ENCODE measurements at regions not wholly inside any gene's neighbourhood (a gene's known extent, or its start where the extent isn't known, plus 50 kb on each side); places are given as distances from the start of the nearest gene placed in this dataset.

- TF ChIP-seq, protein P1, sequence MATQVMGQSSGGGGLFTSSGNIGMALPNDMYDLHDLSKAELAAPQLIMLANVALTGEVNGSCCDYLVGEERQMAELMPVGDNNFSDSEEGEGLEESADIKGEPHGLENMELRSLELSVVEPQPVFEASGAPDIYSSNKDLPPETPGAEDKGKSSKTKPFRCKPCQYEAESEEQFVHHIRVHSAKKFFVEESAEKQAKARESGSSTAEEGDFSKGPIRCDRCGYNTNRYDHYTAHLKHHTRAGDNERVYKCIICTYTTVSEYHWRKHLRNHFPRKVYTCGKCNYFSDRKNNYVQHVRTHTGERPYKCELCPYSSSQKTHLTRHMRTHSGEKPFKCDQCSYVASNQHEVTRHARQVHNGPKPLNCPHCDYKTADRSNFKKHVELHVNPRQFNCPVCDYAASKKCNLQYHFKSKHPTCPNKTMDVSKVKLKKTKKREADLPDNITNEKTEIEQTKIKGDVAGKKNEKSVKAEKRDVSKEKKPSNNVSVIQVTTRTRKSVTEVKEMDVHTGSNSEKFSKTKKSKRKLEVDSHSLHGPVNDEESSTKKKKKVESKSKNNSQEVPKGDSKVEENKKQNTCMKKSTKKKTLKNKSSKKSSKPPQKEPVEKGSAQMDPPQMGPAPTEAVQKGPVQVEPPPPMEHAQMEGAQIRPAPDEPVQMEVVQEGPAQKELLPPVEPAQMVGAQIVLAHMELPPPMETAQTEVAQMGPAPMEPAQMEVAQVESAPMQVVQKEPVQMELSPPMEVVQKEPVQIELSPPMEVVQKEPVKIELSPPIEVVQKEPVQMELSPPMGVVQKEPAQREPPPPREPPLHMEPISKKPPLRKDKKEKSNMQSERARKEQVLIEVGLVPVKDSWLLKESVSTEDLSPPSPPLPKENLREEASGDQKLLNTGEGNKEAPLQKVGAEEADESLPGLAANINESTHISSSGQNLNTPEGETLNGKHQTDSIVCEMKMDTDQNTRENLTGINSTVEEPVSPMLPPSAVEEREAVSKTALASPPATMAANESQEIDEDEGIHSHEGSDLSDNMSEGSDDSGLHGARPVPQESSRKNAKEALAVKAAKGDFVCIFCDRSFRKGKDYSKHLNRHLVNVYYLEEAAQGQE (IDR thresholded peaks at IDR 0.05; ENCODE audit: low read depth, low read length): no peak
- TF ChIP-seq CHD2 (IDR thresholded peaks at IDR 0.05; ENCODE audit: low read length, partially characterized antibody): no peak
- TF ChIP-seq NRF1 (IDR thresholded peaks at IDR 0.05; ENCODE audit: low read depth, low read length): no peak
- TF ChIP-seq, protein P2, sequence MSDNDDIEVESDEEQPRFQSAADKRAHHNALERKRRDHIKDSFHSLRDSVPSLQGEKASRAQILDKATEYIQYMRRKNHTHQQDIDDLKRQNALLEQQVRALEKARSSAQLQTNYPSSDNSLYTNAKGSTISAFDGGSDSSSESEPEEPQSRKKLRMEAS (IDR thresholded peaks at IDR 0.05; ENCODE audit: low read depth): no peak
These were observed 243.2 kb upstream of the NR2F2 start (continued) for GRCh38 chr15:96087180-96087884.

- WGBS (ENCODE audit: low lambda C conversion rate): 13% methylated on average over 1 of the region's 1 CpG
- POLR2A ChIA-PET: no interaction called here
- TF ChIP-seq SIN3A (IDR thresholded peaks at IDR 0.05; ENCODE audit: borderline replicate concordance, low read depth, low read length) (no peak), YY1 (IDR thresholded peaks at IDR 0.05; ENCODE audit: low read depth) (no peak), MEF2A (IDR thresholded peaks at IDR 0.05; ENCODE audit: borderline replicate concordance, low read depth) (no peak), ELF1 (IDR thresholded peaks at IDR 0.05) (no peak), FOSL2 (IDR thresholded peaks at IDR 0.05; ENCODE audit: borderline replicate concordance, low read depth) (no peak), EZH2phosphoT487 (IDR thresholded peaks at IDR 0.05; ENCODE audit: borderline replicate concordance, low read depth) (no peak), RCOR1 (IDR thresholded peaks at IDR 0.05; ENCODE audit: low read length) (no peak), USF2 (IDR thresholded peaks at IDR 0.05; ENCODE audit: borderline replicate concordance, low read depth, low read length) (no peak), TAF1 (IDR thresholded peaks at IDR 0.05; ENCODE audit: borderline replicate concordance, low read depth, low read length) (no peak), TCF12 (IDR thresholded peaks at IDR 0.05) (no peak), IRF3 (IDR thresholded peaks at IDR 0.05; ENCODE audit: low read depth, low read length) (no peak), RFX5 (IDR thresholded peaks at IDR 0.05; ENCODE audit: low read length) (no peak), RXRA (IDR thresholded peaks at IDR 0.05; ENCODE audit: borderline replicate concordance, low read depth) (no peak), GABPA (IDR thresholded peaks at IDR 0.05; ENCODE audit: low read depth) (no peak), NRF1 (IDR thresholded peaks at IDR 0.05; ENCODE audit: low read depth, low read length) (no peak), FOXM1 (IDR thresholded peaks at IDR 0.05; ENCODE audit: low read depth) (no peak)
- TF ChIP-seq, protein P1 (IDR thresholded peaks at IDR 0.05; ENCODE audit: low read depth, low read length): no peak
- TF ChIP-seq, protein P2 (IDR thresholded peaks at IDR 0.05; ENCODE audit: low read depth): no peak
- TF ChIP-seq, protein P3, sequence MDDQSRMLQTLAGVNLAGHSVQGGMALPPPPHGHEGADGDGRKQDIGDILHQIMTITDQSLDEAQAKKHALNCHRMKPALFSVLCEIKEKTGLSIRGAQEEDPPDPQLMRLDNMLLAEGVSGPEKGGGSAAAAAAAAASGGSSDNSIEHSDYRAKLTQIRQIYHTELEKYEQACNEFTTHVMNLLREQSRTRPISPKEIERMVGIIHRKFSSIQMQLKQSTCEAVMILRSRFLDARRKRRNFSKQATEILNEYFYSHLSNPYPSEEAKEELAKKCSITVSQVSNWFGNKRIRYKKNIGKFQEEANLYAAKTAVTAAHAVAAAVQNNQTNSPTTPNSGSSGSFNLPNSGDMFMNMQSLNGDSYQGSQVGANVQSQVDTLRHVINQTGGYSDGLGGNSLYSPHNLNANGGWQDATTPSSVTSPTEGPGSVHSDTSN (IDR thresholded peaks at IDR 0.05): no peak
These were observed 241.8 kb upstream of the NR2F2 start for GRCh38 chr15:96088650-96089049.

More at GRCh38 chr15:96088650-96089049, 241.8 kb upstream of the NR2F2 start:
- H3F3A ChIP-seq (replicated peaks; ENCODE audit: insufficient read depth): no peaks in the 10 kb centered on the region
- H3K4me3 ChIP-seq (ENCODE audit: low read depth in 2 of 2, low read length in 1 of 2): no peak overlapping the region
- H3K9me3 ChIP-seq: no peaks in the 10 kb centered on the region; the same call in 1 of the 2 replicates
- H3K79me2 ChIP-seq (ENCODE audit: insufficient read depth): no peaks in the 10 kb centered on the region
- H3K36me3 ChIP-seq (replicated peaks in 1 of 2; ENCODE audit: control insufficient read depth in 1 of 2, insufficient read depth in 2 of 2, low read length in 1 of 2): no peaks in the 10 kb centered on the region
- no peaks in the 10 kb centered on the region for H3K9me2 ChIP-seq
- CTCF ChIA-PET: no interaction called here
- H2AFZ ChIP-seq (ENCODE audit: low read depth): no peak overlapping the region
- DNase-seq: no peak
- no peaks in the 10 kb centered on the region for H3K4me1 ChIP-seq (ENCODE audit: control insufficient read depth in 1 of 2, insufficient read depth in 2 of 2, low read depth in 1 of 2, low read length in 1 of 2)
- no peaks in the 10 kb centered on the region for H3K27me3 ChIP-seq (ENCODE audit: insufficient read depth)
- no peak overlapping the region for H3K4me2 ChIP-seq
- no peak overlapping the region for H3K9ac ChIP-seq
- no peak overlapping the region for H3K27ac ChIP-seq (ENCODE audit: low read depth in 2 of 2, low read length in 1 of 2)
- H4K20me1 ChIP-seq (ENCODE audit: insufficient read depth): no peaks in the 10 kb centered on the region
